ENCODE measurements at regions not wholly inside any gene's neighbourhood (a gene's known extent, or its start where the extent isn't known, plus 50 kb on each side); places are given as distances from the start of the nearest gene placed in this dataset.

GRCh38 chr17:15123593-15124263 lies 141.4 kb downstream of the PMP22 start:
- CTCF ChIA-PET, result no interaction called here
- intact Hi-C loops (cut with micrococcal nuclease; ENCODE audit: unreplicated experiment), result no loop called here
- Mint-ChIP-seq H3K9me3 (ENCODE audit: low read depth, unreplicated experiment) (no peaks in the 10 kb centered on the region), H3K4me1 (ENCODE audit: low read depth, unreplicated experiment) (no peaks in the 10 kb centered on the region), H3K4me3 (ENCODE audit: low read depth, unreplicated experiment) (no peak overlapping the region), H3K27me3 (ENCODE audit: unreplicated experiment) (no peaks in the 10 kb centered on the region), H3K27ac (ENCODE audit: unreplicated experiment) (no peak overlapping the region), H3K36me3 (ENCODE audit: insufficient read depth, unreplicated experiment) (no peaks in the 10 kb centered on the region)
- DNase-seq, result no peak
- TF ChIP-seq CTCF (IDR thresholded peaks at IDR 0.05; ENCODE audit: unreplicated experiment), result no peak
- no TSS peak for BruUV-seq (replicated peaks)

- no peaks in the 10 kb centered on the region for H3K4me1 Mint-ChIP-seq (ENCODE audit: low read depth, unreplicated experiment)
- no peaks in the 10 kb centered on the region for H3K27me3 Mint-ChIP-seq (ENCODE audit: unreplicated experiment)
- no peak overlapping the region for H3K4me3 Mint-ChIP-seq (ENCODE audit: low read depth, unreplicated experiment)
- BruUV-seq (replicated peaks), result no TSS peak
- H3K36me3 Mint-ChIP-seq (ENCODE audit: insufficient read depth, unreplicated experiment), result no peaks in the 10 kb centered on the region
- intact Hi-C loops (cut with micrococcal nuclease; ENCODE audit: unreplicated experiment), result no loop called here
- no peak overlapping the region for H3K27ac Mint-ChIP-seq (ENCODE audit: unreplicated experiment)
- DNase-seq, result no peak
- H3K9me3 Mint-ChIP-seq (ENCODE audit: low read depth, unreplicated experiment), result peaks cover 5% of the 10 kb centered on the region
- CTCF ChIA-PET, result no interaction called here
- no peak for TF ChIP-seq CTCF (IDR thresholded peaks at IDR 0.05; ENCODE audit: unreplicated experiment)
Measured at GRCh38 chr17:15122857-15123256, 142.3 kb downstream of the PMP22 start.

- CTCF ChIA-PET, result no interaction called here
- Mint-ChIP-seq H3K27me3 (ENCODE audit: unreplicated experiment) (no peaks in the 10 kb centered on the region), H3K36me3 (ENCODE audit: insufficient read depth, unreplicated experiment) (no peaks in the 10 kb centered on the region), H3K4me3 (ENCODE audit: low read depth, unreplicated experiment) (no peak overlapping the region), H3K9me3 (ENCODE audit: low read depth, unreplicated experiment) (peaks cover 11% of the 10 kb centered on the region), H3K27ac (ENCODE audit: unreplicated experiment) (no peak overlapping the region), H3K4me1 (ENCODE audit: low read depth, unreplicated experiment) (no peaks in the 10 kb centered on the region)
- intact Hi-C loops (cut with micrococcal nuclease; ENCODE audit: unreplicated experiment), result no loop called here
- BruUV-seq (replicated peaks), result no TSS peak
- TF ChIP-seq CTCF (IDR thresholded peaks at IDR 0.05; ENCODE audit: unreplicated experiment), result no peak
- no peak for DNase-seq
Measured at GRCh38 chr17:15121426-15121825, 143.7 kb downstream of the PMP22 start.

GRCh38 chr17:15119968-15120367 lies 145.2 kb downstream of the PMP22 start:
- TF ChIP-seq CTCF (IDR thresholded peaks at IDR 0.05; ENCODE audit: unreplicated experiment), result no peak
- intact Hi-C loops (cut with micrococcal nuclease; ENCODE audit: unreplicated experiment), result no loop called here
- Mint-ChIP-seq H3K4me1 (ENCODE audit: low read depth, unreplicated experiment) (no peaks in the 10 kb centered on the region), H3K9me3 (ENCODE audit: low read depth, unreplicated experiment) (peaks cover 15% of the 10 kb centered on the region), H3K27ac (ENCODE audit: unreplicated experiment) (no peak overlapping the region), H3K36me3 (ENCODE audit: insufficient read depth, unreplicated experiment) (no peaks in the 10 kb centered on the region), H3K27me3 (ENCODE audit: unreplicated experiment) (no peaks in the 10 kb centered on the region), H3K4me3 (ENCODE audit: low read depth, unreplicated experiment) (no peak overlapping the region)
- no peak for DNase-seq
- CTCF ChIA-PET, result no interaction called here
- BruUV-seq (replicated peaks), result no TSS peak

All from Calu3 (cell line).